ENCODE measurements at regions not wholly inside any gene's neighbourhood (a gene's known extent, or its start where the extent isn't known, plus 50 kb on each side); places are given as distances from the start of the nearest gene placed in this dataset.

DNA sequence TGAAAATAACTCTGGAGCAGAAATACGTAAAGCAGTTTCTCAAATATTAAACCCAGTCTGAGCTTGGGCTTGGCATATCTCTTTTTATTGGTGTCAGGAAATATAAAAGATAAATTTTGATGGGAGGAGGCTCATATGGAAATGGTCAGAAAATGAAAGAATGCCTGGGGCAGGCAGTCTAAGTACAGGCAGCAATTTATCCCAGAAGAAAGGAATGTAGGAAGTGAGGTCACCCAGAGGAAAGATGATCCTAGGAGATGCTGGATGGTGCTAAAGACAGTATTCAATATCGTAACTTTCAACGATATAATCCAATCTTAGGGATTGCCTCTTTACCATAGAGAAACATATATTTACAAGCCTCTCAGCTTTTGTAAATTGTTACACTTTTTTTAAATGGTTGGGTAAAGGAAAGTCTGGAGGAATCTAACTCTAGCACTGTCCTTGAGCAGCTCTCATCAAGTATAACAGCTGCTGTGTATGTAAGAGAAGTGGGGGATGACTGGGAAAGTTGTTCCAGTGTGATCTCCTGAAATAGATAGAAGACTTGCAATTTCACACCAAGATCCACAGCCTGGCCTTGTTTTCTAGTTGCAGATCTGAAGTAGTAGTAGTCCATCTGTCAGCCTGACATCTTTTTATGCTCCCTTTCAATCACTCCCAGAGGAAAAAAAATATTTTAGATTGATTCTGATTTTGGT lies 256.9 kb upstream of the SASH1 start:
- H3K9me3 ChIP-seq (ENCODE audit: control insufficient read depth, insufficient read depth, low read length): peaks cover 1% of the 10 kb centered on the region
- no peaks in the 10 kb centered on the region for H3K27me3 ChIP-seq (ENCODE audit: control insufficient read depth, insufficient read depth, low read length)
- DNase-seq (ENCODE audit: low read depth in 4 of 6, low spot score in 6 of 6): peak in 1 of 6 donors; percentile 74
- H3K36me3 ChIP-seq (ENCODE audit: control insufficient read depth, insufficient read depth, low read length): no peaks in the 10 kb centered on the region
- H3K4me1 ChIP-seq (ENCODE audit: control insufficient read depth, insufficient read depth, low read length): no peaks in the 10 kb centered on the region
- H3K4me3 ChIP-seq (ENCODE audit: low read depth, low read length): no peak overlapping the region
- no CpG with 5 or more reads among the region's 3 CpGs for WGBS (ENCODE audit: insufficient coverage)
- H3K27ac ChIP-seq (ENCODE audit: low read depth, low read length): peak overlapping the region; percentile 63

DNA sequence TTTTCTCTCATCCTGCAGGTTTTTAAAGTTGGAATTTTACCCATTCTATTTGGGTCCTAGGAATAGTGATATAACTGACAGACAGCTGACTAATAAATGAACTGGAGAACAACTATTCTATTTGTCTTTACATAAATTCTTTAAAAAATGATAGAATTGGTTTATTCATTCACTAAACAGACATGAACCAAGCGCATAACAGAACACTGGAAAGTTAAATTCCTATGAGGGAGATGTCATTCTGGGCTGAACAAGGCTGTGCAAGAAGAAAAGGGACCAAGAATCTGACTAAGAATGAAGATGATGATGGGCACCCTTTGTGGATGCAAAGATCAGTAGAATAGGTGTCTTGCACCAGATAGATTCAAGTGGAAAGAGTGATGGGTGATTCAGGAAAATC lies 256.3 kb upstream of the SASH1 start:
- Histone ChIP-seq H3K9me3 (ENCODE audit: control insufficient read depth, insufficient read depth, low read length) (peaks cover 1% of the 10 kb centered on the region), H3K4me3 (ENCODE audit: low read depth, low read length) (no peak overlapping the region), H3K27ac (ENCODE audit: low read depth, low read length) (peak overlapping the region; percentile 37), H3K4me1 (ENCODE audit: control insufficient read depth, insufficient read depth, low read length) (no peaks in the 10 kb centered on the region), H3K36me3 (ENCODE audit: control insufficient read depth, insufficient read depth, low read length) (no peaks in the 10 kb centered on the region), H3K27me3 (ENCODE audit: control insufficient read depth, insufficient read depth, low read length) (no peaks in the 10 kb centered on the region)
- DNase-seq (ENCODE audit: low read depth in 4 of 6, low spot score in 6 of 6): no peak
- WGBS (ENCODE audit: insufficient coverage): no CpG with 5 or more reads among the region's 1 CpG

DNA sequence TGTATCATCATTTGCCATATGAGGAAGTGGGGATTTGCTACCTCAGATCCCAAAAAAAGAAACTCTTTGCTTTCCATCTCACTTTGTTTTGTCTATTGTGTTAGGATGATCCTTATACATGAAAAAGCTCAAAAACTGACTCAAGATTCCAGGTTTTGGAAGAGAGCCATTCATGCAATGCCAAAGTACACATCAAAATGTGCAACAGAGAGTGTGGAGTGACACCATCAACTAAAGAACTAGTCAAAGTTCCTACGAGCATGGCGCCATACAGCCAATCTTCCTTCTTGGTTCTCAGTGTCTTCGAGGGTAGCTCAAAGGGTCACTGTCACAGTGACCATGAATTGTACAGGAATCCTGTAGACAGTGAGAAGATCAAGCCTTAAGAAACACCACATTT lies 255.8 kb upstream of the SASH1 start:
- peaks cover 1% of the 10 kb centered on the region for H3K9me3 ChIP-seq (ENCODE audit: control insufficient read depth, insufficient read depth, low read length)
- WGBS (ENCODE audit: insufficient coverage): 100% methylated on average over 1 of the region's 3 CpGs
- no peaks in the 10 kb centered on the region for H3K36me3 ChIP-seq (ENCODE audit: control insufficient read depth, insufficient read depth, low read length)
- no peaks in the 10 kb centered on the region for H3K27me3 ChIP-seq (ENCODE audit: control insufficient read depth, insufficient read depth, low read length)
- peak overlapping the region; percentile 37 for H3K27ac ChIP-seq (ENCODE audit: low read depth, low read length)
- no peak overlapping the region for H3K4me3 ChIP-seq (ENCODE audit: low read depth, low read length)
- no peak for DNase-seq (ENCODE audit: low read depth in 4 of 6, low spot score in 6 of 6)
- H3K4me1 ChIP-seq (ENCODE audit: control insufficient read depth, insufficient read depth, low read length): no peaks in the 10 kb centered on the region

DNA sequence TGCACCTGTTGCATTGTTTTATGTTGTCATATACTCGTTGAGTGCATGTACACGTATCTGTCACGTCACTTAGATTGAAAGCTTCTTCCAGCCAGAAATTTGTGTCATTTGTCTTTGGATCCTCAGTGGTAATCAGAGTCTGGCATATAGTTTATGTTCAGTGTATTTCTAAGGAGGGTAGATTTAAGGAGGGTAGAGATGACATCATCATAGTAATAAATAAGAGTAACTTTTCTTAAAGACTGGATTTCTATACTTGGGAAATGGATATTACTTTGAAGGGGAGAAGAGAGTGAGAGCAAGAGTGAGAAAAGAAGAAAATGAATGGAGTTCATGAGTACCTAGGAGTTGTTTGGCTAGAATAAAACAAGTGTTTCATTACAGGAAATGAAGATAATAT lies 255.0 kb upstream of the SASH1 start:
- Histone ChIP-seq H3K27me3 (ENCODE audit: control insufficient read depth, insufficient read depth, low read length) (no peaks in the 10 kb centered on the region), H3K36me3 (ENCODE audit: control insufficient read depth, insufficient read depth, low read length) (no peaks in the 10 kb centered on the region), H3K4me1 (ENCODE audit: control insufficient read depth, insufficient read depth, low read length) (no peaks in the 10 kb centered on the region), H3K27ac (ENCODE audit: low read depth, low read length) (no peak overlapping the region), H3K9me3 (ENCODE audit: control insufficient read depth, insufficient read depth, low read length) (peaks cover 2% of the 10 kb centered on the region), H3K4me3 (ENCODE audit: low read depth, low read length) (no peak overlapping the region)
- no peak for DNase-seq (ENCODE audit: low read depth in 4 of 6, low spot score in 6 of 6)
- no CpG with 5 or more reads among the region's 3 CpGs for WGBS (ENCODE audit: insufficient coverage)

DNA sequence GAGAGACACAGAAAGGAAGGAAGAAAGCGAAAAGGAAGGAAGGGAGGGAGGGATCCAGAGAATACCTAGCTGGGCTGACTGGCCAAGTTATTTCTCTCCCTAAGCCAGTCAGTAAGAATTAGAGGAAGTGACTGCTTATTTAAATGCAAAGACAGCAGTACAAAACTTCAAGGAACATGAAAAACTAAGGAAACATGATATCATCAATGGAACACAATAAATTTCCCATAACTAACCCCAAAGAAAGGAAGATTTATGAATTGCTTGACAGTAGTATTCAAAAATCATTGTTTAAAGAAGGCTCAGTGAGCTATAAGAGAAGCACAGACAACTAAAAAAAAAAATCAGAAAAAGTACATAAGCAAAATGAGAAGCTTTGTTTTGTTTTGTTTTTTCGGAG lies 252.3 kb upstream of the SASH1 start:
- no peak overlapping the region for H3K4me3 ChIP-seq (ENCODE audit: low read depth, low read length)
- H3K9me3 ChIP-seq (ENCODE audit: control insufficient read depth, insufficient read depth, low read length): peaks cover 4% of the 10 kb centered on the region
- H3K4me1 ChIP-seq (ENCODE audit: control insufficient read depth, insufficient read depth, low read length): no peaks in the 10 kb centered on the region
- WGBS (ENCODE audit: insufficient coverage): no CpG with 5 or more reads among the region's 2 CpGs
- H3K36me3 ChIP-seq (ENCODE audit: control insufficient read depth, insufficient read depth, low read length): no peaks in the 10 kb centered on the region
- H3K27ac ChIP-seq (ENCODE audit: low read depth, low read length): no peak overlapping the region
- H3K27me3 ChIP-seq (ENCODE audit: control insufficient read depth, insufficient read depth, low read length): no peaks in the 10 kb centered on the region
- DNase-seq (ENCODE audit: low read depth in 4 of 6, low spot score in 6 of 6): no peak

DNA sequence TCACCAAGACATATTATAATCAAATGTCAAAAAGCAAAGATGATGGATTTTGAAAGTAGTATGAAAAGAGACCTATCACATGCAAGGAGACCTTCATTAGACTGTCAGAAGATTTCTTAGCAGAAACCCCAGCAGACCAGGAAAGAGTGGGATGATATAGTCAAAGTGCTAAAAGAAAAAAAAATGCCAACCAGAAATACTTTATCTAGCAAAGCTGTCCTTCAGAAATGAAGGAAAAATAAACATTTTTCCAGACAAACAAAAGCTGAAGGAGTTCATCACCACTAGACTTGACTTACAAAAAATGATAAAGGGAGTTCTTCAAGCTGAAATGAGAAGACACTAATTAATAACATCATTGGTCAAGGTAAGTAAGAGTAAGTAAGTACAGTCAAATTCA lies 251.2 kb upstream of the SASH1 start:
- DNase-seq (ENCODE audit: low read depth in 4 of 6, low spot score in 6 of 6): no peak
- no peaks in the 10 kb centered on the region for H3K27me3 ChIP-seq (ENCODE audit: control insufficient read depth, insufficient read depth, low read length)

DNA sequence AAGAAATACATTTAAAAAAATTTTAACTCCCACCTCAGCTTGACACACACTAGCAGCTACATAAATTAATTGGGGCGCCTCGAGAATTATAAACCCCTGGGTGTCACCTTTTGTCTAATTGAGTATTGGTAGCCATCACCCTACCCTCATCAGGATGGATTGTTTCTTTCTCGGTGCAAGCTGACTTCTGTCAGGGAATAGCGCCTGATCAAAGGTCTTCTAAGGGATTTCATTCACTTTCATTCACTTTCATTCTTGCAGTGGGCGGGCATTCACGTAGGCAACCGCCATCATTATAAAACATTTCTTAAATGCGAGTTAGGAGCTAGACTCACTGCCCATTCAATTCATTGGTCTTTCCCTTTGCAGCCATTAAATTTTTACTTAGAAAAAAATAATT lies 239.2 kb upstream of the SASH1 start:
- no peak overlapping the region for H3K4me3 ChIP-seq (ENCODE audit: low read depth, low read length)
- H3K27me3 ChIP-seq (ENCODE audit: control insufficient read depth, insufficient read depth, low read length): no peaks in the 10 kb centered on the region
- no peaks in the 10 kb centered on the region for H3K36me3 ChIP-seq (ENCODE audit: control insufficient read depth, insufficient read depth, low read length)
- no peak for DNase-seq (ENCODE audit: low read depth in 4 of 6, low spot score in 6 of 6)
- peaks cover 1% of the 10 kb centered on the region for H3K9me3 ChIP-seq (ENCODE audit: control insufficient read depth, insufficient read depth, low read length)
- H3K27ac ChIP-seq (ENCODE audit: low read depth, low read length): no peak overlapping the region
- 54% methylated on average over 4 of the region's 8 CpGs for WGBS (ENCODE audit: insufficient coverage)
- H3K4me1 ChIP-seq (ENCODE audit: control insufficient read depth, insufficient read depth, low read length): no peaks in the 10 kb centered on the region

More for the DNA sequence above, 251.2 kb upstream of the SASH1 start:
- Histone ChIP-seq H3K9me3 (ENCODE audit: control insufficient read depth, insufficient read depth, low read length) (peaks cover 4% of the 10 kb centered on the region), H3K36me3 (ENCODE audit: control insufficient read depth, insufficient read depth, low read length) (no peaks in the 10 kb centered on the region), H3K4me1 (ENCODE audit: control insufficient read depth, insufficient read depth, low read length) (no peaks in the 10 kb centered on the region), H3K27ac (ENCODE audit: low read depth, low read length) (no peak overlapping the region), H3K4me3 (ENCODE audit: low read depth, low read length) (no peak overlapping the region)

DNA sequence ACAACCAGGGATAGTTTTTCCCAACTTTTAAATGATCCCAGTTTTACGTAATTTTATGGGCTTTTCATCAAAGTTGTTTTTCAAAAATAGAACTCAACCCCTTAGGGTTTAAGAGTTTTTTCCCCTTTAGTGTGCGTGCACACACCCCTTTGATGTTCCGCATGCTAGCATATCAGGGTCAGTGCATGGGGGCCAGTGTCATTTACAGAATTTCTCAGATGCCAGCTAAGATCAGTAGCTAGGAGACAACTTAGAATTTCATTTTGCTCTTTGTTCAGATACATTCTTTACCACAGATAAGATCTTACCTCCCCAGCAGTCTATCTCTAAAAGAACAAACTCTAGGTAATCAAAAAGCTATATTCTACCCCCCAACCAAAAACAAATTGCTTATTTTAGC lies 238.5 kb upstream of the SASH1 start:
- H3K36me3 ChIP-seq (ENCODE audit: control insufficient read depth, insufficient read depth, low read length): no peaks in the 10 kb centered on the region
- H3K27me3 ChIP-seq (ENCODE audit: control insufficient read depth, insufficient read depth, low read length): no peaks in the 10 kb centered on the region
- no peak for DNase-seq (ENCODE audit: low read depth in 4 of 6, low spot score in 6 of 6)
- no peak overlapping the region for H3K4me3 ChIP-seq (ENCODE audit: low read depth, low read length)
- no peaks in the 10 kb centered on the region for H3K4me1 ChIP-seq (ENCODE audit: control insufficient read depth, insufficient read depth, low read length)
- H3K9me3 ChIP-seq (ENCODE audit: control insufficient read depth, insufficient read depth, low read length): peaks cover 1% of the 10 kb centered on the region
- no peak overlapping the region for H3K27ac ChIP-seq (ENCODE audit: low read depth, low read length)
- 79% methylated on average over 2 of the region's 3 CpGs for WGBS (ENCODE audit: insufficient coverage)

DNA sequence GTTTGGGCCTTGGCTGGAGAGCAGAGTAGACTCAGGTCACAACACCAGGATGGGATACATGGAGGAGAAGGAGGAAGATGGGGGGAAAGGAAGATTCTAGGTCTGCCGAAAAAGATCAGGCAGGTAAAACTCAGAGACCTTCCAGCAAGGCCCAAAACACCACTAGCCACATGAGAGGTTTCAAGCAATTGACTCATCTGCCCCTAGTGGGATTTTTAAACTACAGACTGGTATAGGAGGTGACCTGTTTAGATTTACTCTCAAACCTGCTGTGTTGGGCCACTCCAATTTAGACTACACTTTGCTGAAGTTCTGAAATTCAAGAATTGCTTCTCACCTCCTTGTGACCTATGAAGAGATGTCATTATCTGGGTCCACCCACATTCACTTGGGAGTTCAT lies 236.9 kb upstream of the SASH1 start:
- Histone ChIP-seq H3K36me3 (ENCODE audit: control insufficient read depth, insufficient read depth, low read length) (no peaks in the 10 kb centered on the region), H3K4me1 (ENCODE audit: control insufficient read depth, insufficient read depth, low read length) (no peaks in the 10 kb centered on the region), H3K9me3 (ENCODE audit: control insufficient read depth, insufficient read depth, low read length) (no peaks in the 10 kb centered on the region), H3K4me3 (ENCODE audit: low read depth, low read length) (no peak overlapping the region), H3K27me3 (ENCODE audit: control insufficient read depth, insufficient read depth, low read length) (no peaks in the 10 kb centered on the region), H3K27ac (ENCODE audit: low read depth, low read length) (no peak overlapping the region)
- WGBS (ENCODE audit: insufficient coverage): no CpG with 5 or more reads among the region's 1 CpG
- DNase-seq (ENCODE audit: low read depth in 4 of 6, low spot score in 6 of 6): no peak

DNA sequence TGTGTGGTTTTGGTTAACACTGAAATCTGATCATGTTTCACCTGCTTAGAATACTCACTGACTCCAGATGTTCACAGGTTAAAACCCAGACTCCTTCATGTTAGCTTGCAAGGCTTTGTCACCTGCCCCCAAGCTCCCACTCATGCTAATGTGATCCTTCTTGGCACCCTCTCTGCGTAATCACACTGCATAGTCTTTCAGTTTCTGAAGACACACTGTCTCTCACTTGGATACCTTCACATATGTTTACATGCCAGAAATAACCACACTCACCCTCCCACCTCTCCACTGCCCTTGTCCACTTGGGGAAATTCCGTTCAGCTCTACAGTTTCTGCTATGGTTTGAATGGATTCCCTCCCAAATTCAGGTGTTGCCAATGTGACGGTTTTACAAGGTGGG lies 234.7 kb upstream of the SASH1 start:
- DNase-seq (ENCODE audit: low read depth in 4 of 6, low spot score in 6 of 6): no peak
- no peaks in the 10 kb centered on the region for H3K36me3 ChIP-seq (ENCODE audit: control insufficient read depth, insufficient read depth, low read length)
- 100% methylated on average over 1 of the region's 3 CpGs for WGBS (ENCODE audit: insufficient coverage)
- H3K27me3 ChIP-seq (ENCODE audit: control insufficient read depth, insufficient read depth, low read length): no peaks in the 10 kb centered on the region
- H3K4me3 ChIP-seq (ENCODE audit: low read depth, low read length): no peak overlapping the region
- H3K9me3 ChIP-seq (ENCODE audit: control insufficient read depth, insufficient read depth, low read length): no peaks in the 10 kb centered on the region
- H3K27ac ChIP-seq (ENCODE audit: low read depth, low read length): no peak overlapping the region
- no peaks in the 10 kb centered on the region for H3K4me1 ChIP-seq (ENCODE audit: control insufficient read depth, insufficient read depth, low read length)
